ENCODE measurements at regions not wholly inside any gene's neighbourhood (a gene's known extent, or its start where the extent isn't known, plus 50 kb on each side); places are given as distances from the start of the nearest gene placed in this dataset.
"Not testable (repeated sequence)": the region's sequence is repeated elsewhere in the genome, so short reads cannot be mapped to it uniquely, and the experiment has no call there.

DNA sequence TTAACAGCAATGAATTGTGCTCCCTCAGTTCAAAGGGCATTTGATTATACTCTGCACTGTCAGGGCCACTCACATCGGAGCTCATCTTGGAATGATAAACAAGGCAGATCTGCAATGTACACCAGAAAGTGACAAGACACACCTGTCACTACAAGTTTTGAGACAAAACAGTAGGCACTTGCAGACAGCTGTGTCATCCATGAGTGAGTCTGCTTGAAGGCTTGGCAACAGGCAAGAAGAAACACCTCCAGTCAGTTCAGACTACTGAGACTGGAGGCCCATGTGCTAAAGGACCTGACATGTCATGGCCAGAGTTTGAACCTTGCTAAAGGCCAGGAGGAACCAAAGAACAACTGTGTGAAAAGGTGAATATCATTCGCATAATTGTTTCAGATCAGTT, 354.5 kb downstream of the CEP170 start:
- not testable (repeated sequence) for DNase-seq

DNA sequence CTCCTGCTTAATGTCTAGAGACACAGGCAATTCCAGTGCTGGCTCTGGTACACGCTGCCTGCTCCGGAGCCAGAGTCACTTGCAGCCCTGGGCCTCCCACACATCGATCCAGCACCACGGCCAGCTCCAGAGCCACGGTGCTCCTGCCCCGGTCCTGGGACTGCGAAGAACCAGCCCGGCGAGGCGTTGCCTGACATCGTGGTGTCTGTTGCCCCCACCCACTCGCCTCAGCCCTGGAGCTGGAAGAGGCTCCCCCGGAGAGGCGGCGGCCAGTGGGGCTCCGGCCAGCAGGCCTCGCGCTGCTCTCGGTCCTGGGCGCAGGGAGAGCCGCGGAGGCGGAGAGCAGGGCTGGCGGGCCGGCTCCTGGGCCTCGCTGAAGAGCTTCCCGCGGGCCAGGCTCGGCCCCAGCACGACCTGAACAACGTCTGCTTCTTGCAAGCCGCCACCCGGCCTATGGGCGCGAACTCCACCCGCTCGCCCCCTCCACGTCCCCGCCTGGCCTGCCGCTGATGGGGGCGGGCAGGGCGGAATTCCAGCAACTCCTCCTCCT, 364.8 kb downstream of the CEP170 start:
- no peak for DNase-seq

DNA sequence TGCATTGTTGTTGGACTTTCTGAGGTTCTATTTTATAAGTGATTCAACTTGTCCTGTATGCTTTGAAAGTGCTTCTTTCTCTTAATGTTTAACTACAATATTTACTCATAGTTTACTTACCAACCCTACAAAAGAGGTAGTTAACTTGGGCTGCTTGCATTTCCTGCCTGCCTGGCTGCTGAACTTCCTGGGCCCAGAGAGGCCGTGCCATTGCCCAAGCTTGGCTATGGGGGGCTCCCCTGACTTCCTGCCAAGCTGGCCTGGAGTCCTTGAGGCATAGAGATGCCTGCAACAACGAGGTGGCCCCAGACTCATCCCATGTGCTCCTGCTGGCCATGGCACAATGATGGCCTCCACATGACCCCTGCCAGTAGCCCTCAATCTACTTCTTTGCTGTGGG, 361.6 kb upstream of the PLD5 start:
- no peak for DNase-seq

DNA sequence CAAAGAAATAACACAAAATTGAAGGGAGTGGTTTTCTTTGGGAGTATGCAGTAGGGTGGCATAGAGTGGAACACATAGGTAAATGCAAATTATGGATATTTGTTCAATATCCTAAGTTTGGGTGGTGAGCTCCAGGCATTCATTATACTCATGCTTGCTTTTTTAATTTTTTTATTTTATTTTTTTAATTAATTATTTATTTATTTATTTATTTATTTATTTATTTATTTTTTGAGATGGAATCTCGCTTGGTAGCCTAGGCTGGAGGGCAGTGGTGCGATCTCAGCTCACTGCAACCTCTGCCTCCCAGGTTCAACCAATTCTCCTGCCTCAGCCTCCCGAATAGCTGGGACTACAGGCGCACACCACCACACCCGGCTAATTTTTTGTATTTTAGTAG, 355.5 kb upstream of the PLD5 start:
- not testable (repeated sequence) for DNase-seq

DNA sequence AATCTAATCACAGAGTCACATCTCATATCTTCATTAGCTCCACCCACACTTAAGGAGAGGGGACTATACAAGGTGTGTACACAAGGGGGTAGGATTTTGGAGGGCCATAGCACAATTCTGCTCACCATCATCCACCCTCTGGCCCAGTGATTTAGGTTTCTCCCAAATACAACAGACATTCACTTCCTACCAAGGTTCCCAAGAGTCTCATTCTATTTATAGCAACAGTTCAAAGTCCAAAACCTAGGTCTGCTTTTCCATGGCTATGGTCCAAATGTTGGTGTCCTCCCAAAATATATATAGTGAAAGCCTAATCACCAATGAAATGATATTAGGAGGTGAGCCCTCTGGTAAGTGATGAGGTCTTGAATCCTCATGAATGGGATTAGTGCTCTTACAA, 353.2 kb upstream of the PLD5 start:
- DNase-seq: no peak

DNA sequence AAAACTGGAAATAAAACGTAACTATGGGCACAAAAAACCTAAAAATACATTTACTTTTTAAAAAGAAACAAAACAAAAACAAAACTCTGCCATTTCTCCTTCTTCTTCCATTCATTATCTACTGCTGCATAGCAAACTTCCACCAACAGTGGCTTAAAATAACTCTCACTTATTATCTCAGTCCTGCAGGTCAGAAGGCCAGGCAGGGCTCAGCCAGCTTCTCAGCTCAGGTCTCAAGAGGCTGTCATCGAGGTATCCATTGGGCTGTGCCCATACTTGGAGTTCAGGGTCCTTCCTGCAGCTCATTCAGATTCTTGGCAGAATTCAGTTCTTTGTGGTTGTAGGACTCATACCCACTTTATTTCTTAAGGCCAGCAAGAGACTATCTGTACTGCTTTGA, 352.7 kb upstream of the PLD5 start:
- DNase-seq: no peak

DNA sequence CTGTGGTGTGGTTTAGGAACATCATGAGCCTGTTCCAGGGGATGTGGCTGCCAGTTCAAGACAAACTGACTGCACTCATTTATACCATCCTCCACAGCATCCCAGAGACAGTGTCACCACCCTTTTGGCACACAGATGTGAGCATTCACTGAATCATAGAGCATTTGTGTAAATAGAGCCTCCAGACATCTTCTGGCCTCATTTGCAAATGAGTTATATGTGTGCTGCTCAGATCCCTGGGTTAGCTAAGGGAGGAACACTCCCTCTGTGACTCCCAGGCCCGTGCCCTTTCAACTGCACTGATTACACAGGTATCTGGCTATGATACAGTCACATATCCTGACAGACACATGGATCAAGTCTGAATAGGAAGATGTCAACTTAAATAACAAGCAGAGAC, 351.5 kb upstream of the PLD5 start:
- no peak for DNase-seq

DNA sequence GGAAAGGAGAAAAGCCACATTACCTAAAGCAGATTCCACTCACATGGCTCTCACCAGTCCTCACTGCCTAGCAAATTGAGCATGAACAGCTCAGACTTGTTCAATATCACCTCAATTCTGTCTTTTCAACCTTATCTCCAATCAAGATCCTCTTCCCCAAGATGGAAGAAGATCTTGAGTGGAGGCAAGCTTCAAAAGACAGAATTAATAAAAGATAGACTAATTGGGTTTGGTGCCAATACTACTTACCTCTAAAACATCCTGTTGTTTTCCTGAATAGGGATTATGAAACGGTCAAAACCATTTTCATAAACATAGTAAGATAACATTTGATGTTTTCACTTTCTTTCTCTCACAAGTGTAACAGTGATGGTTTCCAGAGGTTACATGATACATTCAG, 349.2 kb upstream of the PLD5 start:
- no peak for DNase-seq

DNA sequence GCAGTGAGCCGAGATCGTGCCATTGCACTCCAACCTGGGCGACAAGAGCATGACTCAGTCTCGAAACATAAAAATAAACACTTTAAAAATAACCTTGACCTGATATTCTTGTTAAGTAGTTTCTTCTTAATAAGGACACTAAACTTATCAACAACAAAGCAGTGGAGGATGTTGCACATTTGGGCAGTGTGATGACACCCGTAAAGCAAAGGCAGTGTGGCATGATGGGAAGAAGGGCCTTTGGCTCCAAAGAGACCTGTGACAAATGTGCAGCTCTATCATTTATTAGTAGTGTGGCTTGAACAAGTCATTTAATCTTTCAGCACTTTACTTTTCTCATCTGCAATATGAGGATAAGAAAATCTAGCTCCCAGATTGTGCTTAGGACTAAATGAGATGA, 348.0 kb upstream of the PLD5 start:
- no peak for DNase-seq

DNA sequence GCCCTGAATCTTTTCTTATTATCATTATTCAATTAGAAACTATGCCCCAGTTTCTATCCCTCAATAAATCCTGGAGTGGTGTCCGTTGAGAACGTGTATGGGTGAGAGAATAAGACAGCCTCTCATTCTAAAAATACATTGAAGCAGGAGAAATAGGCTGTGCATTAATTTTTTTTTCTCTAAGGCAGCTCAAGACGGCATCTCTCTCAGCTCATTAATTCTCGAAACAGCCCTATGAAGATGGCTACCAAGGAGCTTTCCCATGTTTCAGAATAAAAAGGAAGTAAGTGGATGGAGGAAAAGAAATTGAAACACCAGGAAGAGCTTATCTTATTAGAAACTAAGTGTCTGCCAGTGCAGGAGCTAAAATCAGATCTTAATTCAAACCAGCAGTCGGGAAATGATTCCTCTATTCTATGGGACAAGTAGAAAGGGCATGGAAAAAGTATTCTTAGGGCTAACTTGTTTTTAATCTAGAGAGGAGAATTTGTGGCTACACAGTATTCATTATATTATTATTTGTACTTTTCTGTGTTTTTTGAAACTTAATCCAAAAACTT, 347.1 kb upstream of the PLD5 start:
- DNase-seq: no peak

DNA sequence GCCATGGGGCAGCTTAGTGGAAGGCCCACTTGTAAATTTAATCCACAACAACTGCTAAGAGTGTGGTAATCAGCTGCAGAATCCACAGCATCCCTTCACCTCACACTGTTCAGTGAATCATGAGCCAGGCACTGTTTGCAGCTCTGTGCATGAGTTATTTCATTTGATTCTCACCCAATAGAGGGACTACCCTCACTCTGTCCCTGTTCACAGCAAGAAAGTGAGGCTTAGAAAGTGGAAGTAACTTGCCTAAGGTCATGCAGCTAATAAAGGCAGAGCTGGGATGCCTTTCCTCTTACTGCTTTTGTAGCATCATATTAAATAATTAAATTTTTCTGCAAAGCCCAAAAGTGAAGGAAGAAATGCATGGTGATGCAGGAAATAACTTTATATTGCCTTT, 346.5 kb upstream of the PLD5 start:
- no peak for DNase-seq

DNA sequence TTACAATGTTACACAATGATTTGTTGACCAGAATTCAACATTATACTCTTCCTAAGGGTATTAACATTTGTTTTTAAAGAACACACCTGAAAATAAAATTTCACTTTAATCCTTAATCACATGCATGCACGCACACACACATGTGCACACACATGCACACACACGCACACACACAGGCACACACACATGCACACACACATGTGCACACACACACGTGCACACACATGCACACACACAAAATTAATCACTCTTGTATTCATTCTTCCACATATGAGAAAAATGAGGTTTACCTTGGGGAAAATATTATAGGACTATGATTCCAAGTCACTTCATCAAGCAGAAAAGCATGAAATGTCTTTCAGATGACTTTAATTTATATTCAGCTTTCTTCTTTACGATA, 331.8 kb upstream of the PLD5 start:
- DNase-seq: no peak

DNA sequence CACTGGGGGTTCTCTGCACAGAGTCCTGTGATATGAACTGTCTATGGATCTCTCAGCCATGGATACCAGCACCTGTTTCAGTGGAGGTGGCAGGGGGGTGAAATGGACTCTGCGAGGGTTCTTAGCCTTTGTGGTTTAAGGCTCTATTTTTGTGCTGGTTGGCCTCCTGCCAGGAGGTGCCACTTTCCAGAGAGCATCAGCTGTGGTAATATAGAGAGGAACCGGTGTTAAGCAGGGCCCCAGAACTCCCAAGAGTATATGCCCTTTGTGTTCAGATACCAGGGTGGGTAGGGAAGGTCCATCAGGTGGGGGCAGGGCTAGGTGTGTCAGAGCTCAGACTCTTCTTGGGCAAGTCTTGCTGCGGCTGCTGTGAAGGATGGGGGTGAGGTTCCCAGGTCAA, 330.0 kb upstream of the PLD5 start:
- no peak for DNase-seq

DNA sequence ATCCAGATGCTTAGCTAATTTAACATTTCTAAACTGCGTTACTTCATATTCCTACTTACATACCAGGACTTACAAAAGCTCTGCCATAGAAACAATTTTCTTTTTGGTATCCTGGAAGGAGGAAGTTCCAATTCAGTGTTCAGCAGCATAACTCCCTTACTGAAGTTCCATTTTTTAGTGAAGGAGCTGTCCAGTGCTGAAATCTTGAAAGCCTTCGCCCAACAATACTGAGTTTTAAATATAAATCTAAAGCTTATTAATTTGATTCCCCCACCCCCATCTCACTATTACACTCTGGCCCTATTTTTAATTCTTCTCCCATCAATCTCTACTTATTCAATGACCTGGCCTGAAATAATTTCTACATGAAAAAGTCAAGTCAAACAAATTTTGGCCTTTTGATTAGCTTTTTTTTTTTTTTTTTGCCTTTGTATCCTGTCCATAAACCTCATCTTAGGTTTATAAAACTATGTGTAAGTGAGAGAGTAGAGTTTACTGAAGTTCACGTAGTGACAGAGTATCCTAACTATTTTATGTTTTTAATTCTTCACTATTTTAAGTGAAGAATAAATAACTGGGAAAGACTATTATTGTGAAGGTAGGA, 323.0 kb upstream of the PLD5 start:
- no peak for DNase-seq

DNA sequence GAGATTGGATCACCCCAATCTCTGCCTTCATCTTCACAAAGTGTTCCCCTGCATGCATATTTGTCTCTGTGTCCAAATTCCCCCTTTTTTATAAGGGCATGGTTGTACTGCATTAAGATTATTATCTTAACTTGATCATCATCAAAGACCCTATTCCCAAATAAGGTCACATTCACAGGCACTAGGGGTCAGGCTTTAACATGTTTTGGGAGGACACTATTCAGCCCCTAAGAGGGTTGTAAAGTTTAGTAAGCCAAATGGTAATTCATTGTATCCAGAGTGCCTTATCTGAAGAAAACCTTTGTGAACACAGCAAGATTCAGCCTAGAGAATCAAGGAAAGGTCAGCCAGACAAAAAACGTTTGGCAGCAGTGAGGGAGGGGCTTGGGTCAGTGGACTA, 317.6 kb upstream of the PLD5 start:
- DNase-seq: no peak

DNA sequence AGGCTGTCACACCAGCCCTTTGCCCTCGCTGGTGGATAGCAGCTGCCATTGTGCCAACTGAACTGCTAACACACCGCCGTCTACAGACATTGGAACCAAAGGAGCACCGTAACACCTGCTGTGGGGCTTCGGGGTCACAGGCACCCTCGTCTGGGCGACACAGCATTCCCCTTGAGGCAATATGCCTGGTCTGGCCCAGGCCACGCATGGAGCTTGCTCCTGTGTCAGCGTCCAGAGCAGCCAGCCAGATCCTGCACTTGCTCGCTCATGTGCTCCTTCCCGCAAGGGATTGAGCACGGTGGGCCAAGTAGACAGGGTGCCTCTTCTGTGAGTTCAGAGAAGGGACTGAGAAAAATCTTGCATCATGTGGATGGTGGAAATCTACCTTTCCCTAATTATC, 314.6 kb upstream of the PLD5 start:
- DNase-seq: no peak

DNA sequence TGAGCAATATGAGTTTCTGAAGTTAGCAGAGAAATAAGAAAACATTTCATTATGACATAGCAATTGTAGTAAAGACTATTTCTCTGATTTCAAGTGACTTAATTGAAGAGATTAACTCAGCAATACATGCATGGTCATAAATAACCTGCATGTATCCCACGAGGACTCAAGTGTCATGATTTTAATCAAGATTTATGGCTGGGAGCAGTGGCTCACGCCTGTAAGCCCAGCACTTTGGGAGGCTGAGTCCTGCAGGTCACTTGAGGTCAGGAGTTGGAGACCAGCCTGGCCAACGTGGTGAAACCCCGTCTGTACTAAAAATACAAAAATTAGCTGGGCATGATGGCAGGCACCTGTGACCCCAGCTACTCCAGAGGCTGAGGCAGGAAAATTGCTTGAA, 311.9 kb upstream of the PLD5 start:
- DNase-seq: no peak

DNA sequence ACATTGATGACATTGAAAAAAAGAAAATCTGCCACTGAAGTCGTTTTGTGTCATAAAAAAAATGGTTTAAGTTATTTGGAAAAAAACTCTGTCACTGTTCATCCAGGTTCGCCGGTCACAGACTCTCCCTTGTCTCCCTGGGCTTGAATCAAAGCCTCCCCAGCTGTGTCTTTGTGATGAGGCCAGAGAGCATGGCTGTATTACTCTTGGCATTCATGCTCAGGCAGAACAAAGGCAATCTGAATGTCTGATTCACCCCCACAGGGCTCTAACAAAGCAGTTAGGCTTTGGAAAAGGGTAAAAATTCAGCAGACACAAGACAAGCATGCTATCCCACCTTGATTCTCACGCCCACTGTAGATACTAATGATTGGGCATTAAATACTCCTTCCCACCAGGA, 304.3 kb upstream of the PLD5 start:
- no peak for DNase-seq

DNA sequence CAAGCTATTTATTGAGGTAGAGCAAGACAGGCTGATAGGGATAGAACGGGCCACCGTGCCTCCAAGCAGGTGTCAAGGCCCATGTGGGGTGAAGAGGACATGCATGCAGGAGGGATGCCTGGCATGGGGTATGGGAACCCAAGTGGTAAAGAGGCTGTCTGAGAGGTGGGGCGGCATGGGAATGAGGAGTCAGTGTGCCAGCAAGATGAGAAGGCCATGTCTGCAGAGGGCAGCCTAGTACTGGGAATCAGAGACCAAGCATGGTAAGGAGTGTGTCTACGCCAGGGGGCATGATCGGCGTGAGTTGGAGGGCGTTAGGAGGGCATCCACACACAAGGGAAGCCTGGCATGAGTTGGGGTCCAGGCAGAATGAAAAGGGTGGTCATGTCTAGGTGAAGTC, 303.7 kb upstream of the PLD5 start:
- no peak for DNase-seq

DNA sequence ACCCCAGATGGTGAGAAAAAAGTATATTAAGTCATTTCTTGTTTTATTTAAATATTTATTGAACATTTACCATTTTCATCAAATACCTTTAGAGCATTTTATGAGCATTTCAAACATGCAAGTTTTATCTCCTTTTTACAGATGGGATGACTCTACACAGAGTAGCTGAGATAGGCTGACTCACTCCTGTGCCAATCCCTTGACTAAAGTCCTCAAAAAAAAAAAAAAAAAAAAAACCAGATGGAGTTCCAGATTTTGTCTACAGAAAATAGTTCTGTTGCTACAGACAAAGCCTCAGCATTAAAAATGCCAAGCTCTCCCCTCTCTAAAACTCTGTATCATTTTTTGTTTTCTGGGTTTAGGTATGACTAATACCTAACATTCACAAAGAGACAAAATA, 303.0 kb upstream of the PLD5 start:
- DNase-seq: no peak

DNA sequence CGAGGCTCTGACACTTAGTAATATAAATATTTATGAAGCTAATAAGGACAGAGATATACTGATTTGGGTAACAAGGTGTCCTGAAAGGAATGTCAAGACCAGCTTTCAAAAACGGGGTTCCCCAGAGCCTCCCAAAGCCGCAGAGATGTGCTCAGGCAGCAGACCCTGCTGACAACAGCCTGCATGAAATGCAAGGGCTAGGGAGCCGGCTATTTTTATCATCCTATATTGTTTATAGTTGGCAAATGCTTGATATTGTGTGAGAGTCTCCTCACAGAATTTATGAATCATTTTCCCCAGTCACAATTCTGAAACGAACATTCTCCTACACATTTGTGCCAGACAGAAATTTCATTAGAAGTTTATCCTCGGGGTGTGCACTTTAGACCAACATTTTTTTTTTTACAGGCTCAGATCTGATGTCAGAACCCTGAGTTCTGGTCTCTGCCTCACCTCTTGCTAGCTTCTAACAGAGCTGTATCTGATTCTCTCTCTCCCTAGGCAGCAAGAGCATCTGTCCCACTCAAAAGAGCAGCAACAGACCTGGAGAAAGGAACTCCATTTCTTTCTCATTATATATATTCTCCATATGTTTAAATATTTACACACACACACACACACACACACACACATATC, 302.3 kb upstream of the PLD5 start:
- no peak for DNase-seq

DNA sequence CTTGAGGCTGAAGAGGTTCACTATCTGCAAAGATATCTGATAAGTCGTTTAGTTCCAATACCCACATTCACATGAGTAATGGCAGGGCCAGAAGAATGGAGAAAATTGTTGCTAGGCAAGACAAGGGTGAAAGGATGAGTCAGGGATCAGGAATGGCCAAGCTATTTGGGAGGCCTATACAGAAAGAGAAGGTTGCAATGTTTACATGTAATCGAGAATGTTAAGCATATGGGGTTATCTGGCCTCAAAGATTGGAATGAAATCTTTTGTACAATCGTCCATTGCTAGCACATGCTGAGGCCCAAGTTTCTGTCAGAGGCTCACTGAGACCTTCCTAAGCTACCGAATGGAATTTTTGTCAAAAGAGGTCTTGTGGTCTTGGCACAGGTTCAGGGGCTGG, 299.9 kb upstream of the PLD5 start:
- DNase-seq: no peak

DNA sequence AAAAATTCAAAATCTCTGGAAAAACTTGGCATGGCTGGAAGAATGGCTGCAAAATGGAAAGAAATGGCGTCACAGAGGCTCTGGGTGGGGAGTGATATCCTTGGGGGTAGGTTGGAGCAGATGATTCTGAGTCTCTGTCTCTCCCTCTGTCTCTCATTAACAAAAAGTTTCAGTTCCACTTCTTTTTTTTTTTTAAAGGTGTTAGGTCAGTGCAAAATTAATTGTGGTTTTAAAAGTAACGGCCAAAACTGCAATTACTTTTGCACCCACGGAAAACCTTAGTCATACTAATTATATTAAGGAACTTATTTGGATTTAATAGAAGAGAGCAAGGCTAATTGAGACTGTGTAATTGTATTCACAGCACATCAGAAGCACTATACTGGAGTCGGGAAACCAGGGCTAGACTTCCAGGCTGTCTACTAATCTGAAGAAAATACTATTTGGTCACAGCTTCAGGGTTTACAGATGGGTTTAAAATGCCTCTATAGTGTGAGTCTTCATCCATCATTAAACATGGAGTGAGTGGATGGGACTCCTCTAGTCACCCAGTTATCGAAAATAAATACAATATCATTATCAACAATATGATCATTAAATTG, 289.1 kb upstream of the PLD5 start:
- DNase-seq: no peak

DNA sequence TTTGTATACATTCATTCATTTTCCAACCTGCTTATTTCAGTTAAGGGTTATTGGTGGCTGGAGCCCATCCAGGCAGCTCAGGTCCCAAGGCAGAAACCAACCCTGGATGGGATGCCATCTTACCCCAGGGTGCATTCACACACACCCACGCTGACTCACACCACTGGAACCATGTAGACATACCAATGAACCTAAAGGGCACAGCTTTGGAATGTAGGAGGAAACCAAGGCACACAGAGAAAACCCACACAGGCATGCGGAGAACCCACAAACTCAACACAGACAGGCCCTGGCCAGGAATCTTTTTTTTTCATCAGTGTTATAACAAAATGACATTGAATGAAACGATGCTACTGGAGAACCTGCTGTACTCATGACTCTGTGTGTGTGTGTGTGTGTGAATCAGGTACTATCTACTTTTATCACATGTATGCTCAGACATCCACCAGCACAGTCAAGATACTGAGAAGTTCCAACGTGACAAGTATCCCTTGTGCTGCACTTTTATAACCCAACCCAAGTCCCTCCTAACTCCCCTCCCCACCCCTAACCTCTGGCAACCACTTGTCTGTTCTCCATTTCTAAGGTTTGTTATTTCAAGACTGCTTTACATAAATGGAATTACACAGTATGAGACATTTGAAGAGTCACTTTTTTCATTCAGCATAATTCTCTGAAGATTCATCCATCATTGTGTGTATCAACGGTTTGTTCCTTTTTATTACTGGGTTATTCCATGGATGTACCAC, 286.8 kb upstream of the PLD5 start:
- no peak for DNase-seq
